Activated CD8-positive, alpha-beta T cell treated with anti-CD3 and anti-CD28 coated beads, Interleukin-2, amount 10 ng/mL, durations not matched to agents 7 days and 5 days (primary cell): ENCODE measurements at regions not wholly inside any gene's neighbourhood (a gene's known extent, or its start where the extent isn't known, plus 50 kb on each side); places are given as distances from the start of the nearest gene placed in this dataset.
"Not testable (repeated sequence)": the region's sequence is repeated elsewhere in the genome, so short reads cannot be mapped to it uniquely, and the experiment has no call there.

Experiments
- ATAC-seq: fragments of 150-1000 bp; cut with Tn5 transposase; one replicate; pipeline ENCODE4 v1.10.0; 2021; ENCODE audit warnings: moderate library complexity
- CTCF ChIA-PET: fragments of 350-600 bp; sonication (Branson Sonifier 250); formaldehyde crosslinking; loops from one replicate; lab custom pipeline; 2021; ENCODE audit warnings: antibody characterized with exemption; lab: Charles Lee
- POLR2A ChIA-PET: fragments of 350-600 bp; sonication (Branson Sonifier 250); formaldehyde crosslinking; loops from one replicate; lab custom pipeline; 2021; ENCODE audit warnings: antibody characterized with exemption; lab: Charles Lee
- DNase-seq: peaks from one replicate; pipeline ENCODE4 v3.0.0-alpha.2; 2020
- H3K27ac Mint-ChIP-seq: one replicate; pipeline ENCODE4 v1.8.0; 2021; ENCODE audit warnings: mild to moderate bottlenecking, mixed read lengths
- H3K27me3 Mint-ChIP-seq: one replicate; pipeline ENCODE4 v1.8.0; 2021; ENCODE audit warnings: low read depth, mixed read lengths
- H3K36me3 Mint-ChIP-seq: one replicate; pipeline ENCODE4 v1.8.0; 2021; ENCODE audit warnings: low read depth, mixed read lengths
- H3K4me1 Mint-ChIP-seq: one replicate; pipeline ENCODE4 v1.8.0; 2021; ENCODE audit warnings: low read depth, mixed read lengths
- H3K4me3 Mint-ChIP-seq: one replicate; pipeline ENCODE4 v1.8.0; 2021; ENCODE audit warnings: mild to moderate bottlenecking, mixed read lengths
- H3K9me3 Mint-ChIP-seq: one replicate; pipeline ENCODE4 v1.8.0; 2022; ENCODE audit warnings: mixed read lengths; ENCODE audit not compliant: insufficient read depth

- ChIA-PET CTCF (no interaction called here), POLR2A (no interaction called here)
- Mint-ChIP-seq H3K36me3 (no peaks in the 10 kb centered on the region), H3K27me3 (peaks cover 26% of the 10 kb centered on the region), H3K4me3 (no peak overlapping the region), H3K27ac (no peak overlapping the region), H3K9me3 (no peaks in the 10 kb centered on the region), H3K4me1 (peaks cover 2% of the 10 kb centered on the region)
- no peak for DNase-seq
- ATAC-seq, result no peak
Measured at GRCh38 chr15:34647569-34648293, 64.3 kb upstream of the GOLGA8B start.

GRCh38 chr15:34646918-34647317 lies 63.5 kb upstream of the GOLGA8B start:
- peaks cover 28% of the 10 kb centered on the region for H3K27me3 Mint-ChIP-seq
- no peaks in the 10 kb centered on the region for H3K9me3 Mint-ChIP-seq
- CTCF ChIA-PET, result no interaction called here
- no peak overlapping the region for H3K4me3 Mint-ChIP-seq
- no peaks in the 10 kb centered on the region for H3K36me3 Mint-ChIP-seq
- DNase-seq (no peak), ATAC-seq (no peak)
- POLR2A ChIA-PET, result no interaction called here
- H3K4me1 Mint-ChIP-seq, result no peaks in the 10 kb centered on the region
- no peak overlapping the region for H3K27ac Mint-ChIP-seq

GRCh38 chr15:34644851-34645250 lies 61.4 kb upstream of the GOLGA8B start:
- H3K4me1 Mint-ChIP-seq, result no peaks in the 10 kb centered on the region
- DNase-seq (no peak), ATAC-seq (no peak)
- no peak overlapping the region for H3K4me3 Mint-ChIP-seq
- H3K27ac Mint-ChIP-seq, result no peak overlapping the region
- no peaks in the 10 kb centered on the region for H3K9me3 Mint-ChIP-seq
- H3K27me3 Mint-ChIP-seq, result peaks cover 26% of the 10 kb centered on the region
- H3K36me3 Mint-ChIP-seq, result no peaks in the 10 kb centered on the region
- ChIA-PET POLR2A (no interaction called here), CTCF (no interaction called here)

DNA sequence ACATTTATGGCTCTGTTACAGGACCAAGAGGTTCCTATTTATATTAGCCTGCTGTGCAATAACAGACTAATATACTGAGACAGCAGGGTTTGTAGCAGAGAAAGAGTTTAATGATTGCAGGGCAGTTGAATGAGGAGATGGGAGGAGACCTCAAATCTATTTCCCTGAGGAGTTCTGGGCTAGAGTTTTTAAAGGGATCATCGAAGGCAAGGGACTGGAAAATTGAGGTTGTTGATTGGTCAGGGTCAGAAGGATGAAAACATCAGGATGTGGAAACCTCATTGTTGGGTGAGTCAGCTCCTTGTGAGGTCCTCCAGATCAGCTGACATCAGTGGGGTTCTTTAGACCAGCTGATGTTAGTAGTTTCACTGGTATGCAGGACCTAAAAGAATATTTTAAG lies 60.6 kb upstream of the GOLGA8B start:
- Mint-ChIP-seq H3K27ac (no peak overlapping the region), H3K27me3 (peaks cover 25% of the 10 kb centered on the region), H3K4me1 (no peaks in the 10 kb centered on the region), H3K9me3 (no peaks in the 10 kb centered on the region), H3K36me3 (no peaks in the 10 kb centered on the region), H3K4me3 (no peak overlapping the region)
- ChIA-PET CTCF (no interaction called here), POLR2A (no interaction called here)
- DNase-seq, result no peak
- no peak for ATAC-seq

GRCh38 chr15:34642247-34642646 lies 58.8 kb upstream of the GOLGA8B start:
- Mint-ChIP-seq H3K36me3 (no peaks in the 10 kb centered on the region), H3K9me3 (no peaks in the 10 kb centered on the region), H3K27me3 (peaks cover 21% of the 10 kb centered on the region), H3K27ac (no peak overlapping the region), H3K4me1 (no peaks in the 10 kb centered on the region), H3K4me3 (no peak overlapping the region)
- ChIA-PET POLR2A (no interaction called here), CTCF (no interaction called here)
- DNase-seq (no peak), ATAC-seq (no peak)

DNA sequence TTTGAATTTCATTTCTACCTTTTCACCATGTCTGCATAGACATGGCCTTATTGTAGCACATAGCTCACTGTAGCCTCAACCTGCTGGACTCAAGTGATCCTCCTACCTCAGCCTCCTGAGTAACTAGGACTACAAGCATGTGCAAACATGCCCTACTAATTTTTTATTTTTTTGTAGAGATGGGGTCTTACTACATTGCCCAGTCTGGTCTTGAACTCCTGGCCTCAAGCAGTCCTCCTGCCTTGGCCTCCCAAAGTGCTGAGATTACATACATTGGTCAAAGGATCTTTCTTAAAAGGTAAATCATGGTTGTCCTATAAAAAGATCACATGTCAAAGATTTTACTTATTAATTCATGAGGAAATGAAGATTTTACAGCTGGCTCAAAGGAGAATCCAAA lies 57.2 kb upstream of the GOLGA8B start:
- POLR2A ChIA-PET, result no interaction called here
- no peaks in the 10 kb centered on the region for H3K36me3 Mint-ChIP-seq
- no peak overlapping the region for H3K4me3 Mint-ChIP-seq
- DNase-seq, result no peak
- peaks cover 18% of the 10 kb centered on the region for H3K27me3 Mint-ChIP-seq
- no peaks in the 10 kb centered on the region for H3K4me1 Mint-ChIP-seq
- CTCF ChIA-PET, result interaction anchor here (0.7 kb wide), 1 partner anchor 30 kb away, joined by 3 read pairs; no protein-coding TSS in a partner anchor
- ATAC-seq, result no peak
- H3K27ac Mint-ChIP-seq, result no peak overlapping the region
- H3K9me3 Mint-ChIP-seq, result no peaks in the 10 kb centered on the region

DNA sequence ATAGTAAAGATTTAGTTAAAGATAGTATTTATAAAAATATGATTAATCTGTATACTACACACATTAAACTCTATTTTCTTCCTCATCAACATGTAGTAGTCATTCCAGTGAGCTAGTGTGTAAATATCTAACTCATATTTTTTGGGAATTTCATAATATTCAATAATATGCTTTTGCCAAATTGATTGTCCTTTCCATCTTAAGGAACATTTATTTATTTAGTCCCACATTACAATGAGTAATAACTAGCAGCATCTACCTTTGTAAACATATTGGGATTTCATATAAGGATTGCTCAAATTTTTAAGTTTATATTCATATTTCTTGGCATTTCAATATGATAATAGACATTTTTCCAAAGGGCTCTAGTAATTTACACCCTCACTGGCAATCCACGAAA lies 53.9 kb upstream of the GOLGA8B start:
- Mint-ChIP-seq H3K4me1 (no peaks in the 10 kb centered on the region), H3K27ac (no peak overlapping the region), H3K4me3 (no peak overlapping the region), H3K36me3 (no peaks in the 10 kb centered on the region), H3K9me3 (no peaks in the 10 kb centered on the region), H3K27me3 (peaks cover 27% of the 10 kb centered on the region)
- POLR2A ChIA-PET, result no interaction called here
- CTCF ChIA-PET, result no interaction called here
- DNase-seq (no peak), ATAC-seq (no peak)

DNA sequence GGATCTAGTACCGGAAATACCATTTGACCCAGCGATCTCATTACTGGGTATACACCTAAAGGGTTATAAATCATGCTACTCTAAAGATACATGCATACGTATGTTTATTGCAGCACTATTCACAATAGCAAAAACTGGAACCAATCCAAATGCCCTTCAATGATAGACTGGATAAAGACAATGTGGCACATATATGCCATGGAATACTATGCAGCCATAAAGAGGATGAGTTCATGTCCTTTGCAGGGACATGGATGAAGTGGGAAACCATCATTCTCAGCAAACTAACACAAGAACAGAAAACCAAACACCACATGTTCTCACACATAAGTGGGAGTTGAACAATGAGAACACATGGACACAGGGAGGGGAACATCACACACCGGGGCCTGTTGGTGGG lies 50.2 kb upstream of the GOLGA8B start:
- H3K27me3 Mint-ChIP-seq, result peaks cover 28% of the 10 kb centered on the region
- H3K4me3 Mint-ChIP-seq, CTCF ChIA-PET, H3K4me1 Mint-ChIP-seq, ATAC-seq, H3K9me3 Mint-ChIP-seq, H3K36me3 Mint-ChIP-seq, H3K27ac Mint-ChIP-seq, DNase-seq, POLR2A ChIA-PET: not testable (repeated sequence)
